CD4-positive, alpha-beta T cell treated with Interleukin-17A for 1 hour (primary cell): ENCODE measurements at regions not wholly inside any gene's neighbourhood (a gene's known extent, or its start where the extent isn't known, plus 50 kb on each side); places are given as distances from the start of the nearest gene placed in this dataset.
A peak's percentile ranks its signal among the peaks of the same experiment; 100 is the strongest.
"Not testable (repeated sequence)": the region's sequence is repeated elsewhere in the genome, so short reads cannot be mapped to it uniquely, and the experiment has no call there.

Source experiments
- DNase-seq: peaks from one replicate; pipeline ENCODE4 v3.0.0-alpha.2; 2020

- no peak for DNase-seq
Observed at GRCh38 chr6:25192590-25193459, 86.3 kb upstream of the CARMIL1 start.

- DNase-seq: no peak
Observed at GRCh38 chr6:25193460-25194171, 85.6 kb upstream of the CARMIL1 start.

GRCh38 chr6:25194172-25194678, 84.9 kb upstream of the CARMIL1 start:
- DNase-seq: no peak

GRCh38 chr6:25196464-25196863, 82.7 kb upstream of the CARMIL1 start:
- DNase-seq: no peak

- no peak for DNase-seq
Observed at GRCh38 chr6:25197111-25197510, 82.1 kb upstream of the CARMIL1 start.

GRCh38 chr6:25199544-25199943, 79.6 kb upstream of the CARMIL1 start:
- no peak for DNase-seq

- DNase-seq: no peak
Observed at GRCh38 chr6:25202504-25202903, 76.7 kb upstream of the CARMIL1 start.

- DNase-seq: no peak
Observed at GRCh38 chr6:25205629-25206028, 73.5 kb upstream of the CARMIL1 start.

- DNase-seq: not testable (repeated sequence)
Observed at GRCh38 chr6:25207453-25208155, 71.6 kb upstream of the CARMIL1 start.

- DNase-seq: no peak
Observed at GRCh38 chr6:25215881-25216280, 63.3 kb upstream of the CARMIL1 start.

- no peak for DNase-seq
Observed at GRCh38 chr6:25217302-25217701, 61.9 kb upstream of the CARMIL1 start.

GRCh38 chr6:25217829-25218228, 61.3 kb upstream of the CARMIL1 start:
- no peak for DNase-seq

GRCh38 chr6:25218346-25218745, 60.8 kb upstream of the CARMIL1 start:
- no peak for DNase-seq

- no peak for DNase-seq
Observed at GRCh38 chr6:25219216-25219916, 59.8 kb upstream of the CARMIL1 start.

- no peak for DNase-seq
Observed at GRCh38 chr6:25219917-25220278, 59.3 kb upstream of the CARMIL1 start.

GRCh38 chr6:25220857-25221256, 58.3 kb upstream of the CARMIL1 start:
- no peak for DNase-seq

GRCh38 chr6:25222006-25222678, 57.0 kb upstream of the CARMIL1 start:
- no peak for DNase-seq

- DNase-seq: peak; percentile 68
Observed at GRCh38 chr6:25223490-25223991, 55.6 kb upstream of the CARMIL1 start.

- no peak for DNase-seq
Observed at GRCh38 chr6:25224242-25224641, 54.9 kb upstream of the CARMIL1 start.

GRCh38 chr6:25227854-25228253, 51.3 kb upstream of the CARMIL1 start:
- no peak for DNase-seq
